ENCODE measurements at regions not wholly inside any gene's neighbourhood (a gene's known extent, or its start where the extent isn't known, plus 50 kb on each side); places are given as distances from the start of the nearest gene placed in this dataset.

DNA sequence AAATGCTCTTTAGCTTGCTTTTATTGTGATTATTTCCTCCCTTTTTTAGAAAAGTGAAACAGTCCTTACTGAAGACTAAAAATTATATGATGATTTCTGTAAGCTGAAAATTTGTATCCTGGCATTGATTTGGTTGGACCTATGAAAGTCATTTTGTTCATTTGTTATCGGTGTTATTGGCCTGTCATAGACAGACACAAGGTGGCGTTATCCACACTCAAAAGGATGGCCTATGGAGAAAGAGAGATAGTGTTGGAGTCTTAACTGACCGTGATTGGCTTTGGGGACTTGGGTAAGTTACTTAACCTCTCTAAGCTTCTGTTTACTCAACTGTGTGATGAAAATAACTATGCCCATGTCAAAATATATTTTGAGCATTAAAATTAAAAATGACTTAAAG is 203.6 kb upstream of the CHODL start:
- no peak for TF ChIP-seq POLR2A (IDR thresholded peaks at IDR 0.05)
- no peak for TF ChIP-seq CTCF (IDR thresholded peaks at IDR 0.05)

All from lower leg skin (tissue), 3 donors.